ENCODE measurements at regions not wholly inside any gene's neighbourhood (a gene's known extent, or its start where the extent isn't known, plus 50 kb on each side); places are given as distances from the start of the nearest gene placed in this dataset.

GRCh38 chr9:124205686-124206352, 51.9 kb upstream of the NEK6 start:
- no peak for TF ChIP-seq POLR2A (IDR thresholded peaks at IDR 0.05)
- no peak for TF ChIP-seq CTCF (IDR thresholded peaks at IDR 0.05 in 8 of 11, conservative IDR thresholded peaks at IDR 0.05 in 3 of 11)
- no peak for TF ChIP-seq POLR2AphosphoS5 (IDR thresholded peaks at IDR 0.05)

Measured in spleen (tissue), 7 donors.